HEK293T (cell line): ENCODE measurements at regions not wholly inside any gene's neighbourhood (a gene's known extent, or its start where the extent isn't known, plus 50 kb on each side); places are given as distances from the start of the nearest gene placed in this dataset.

Experiments used
- ARNT ChIP-seq: fragments of 450-650 bp; IDR thresholded peaks from 2 replicates; pipeline ENCODE4 v1.6.1; 2017; ENCODE audit warnings: mild to moderate bottlenecking
- FOXA1 ChIP-seq: fragments of 450-650 bp; IDR thresholded peaks from 2 replicates; pipeline ENCODE4 v1.6.1; 2016; ENCODE audit warnings: mild to moderate bottlenecking
- FOXK2 ChIP-seq: fragments of 450-650 bp; IDR thresholded peaks from 2 replicates; pipeline ENCODE4 v1.6.1; 2016; ENCODE audit warnings: mild to moderate bottlenecking
- FOXM1 ChIP-seq: fragments of 450-650 bp; IDR thresholded peaks from 2 replicates; pipeline ENCODE4 v1.6.1; 2017; ENCODE audit warnings: mild to moderate bottlenecking, borderline replicate concordance
- HDGF ChIP-seq: fragments of 450-650 bp; IDR thresholded peaks from 2 replicates; pipeline ENCODE4 v1.6.1; 2017; ENCODE audit warnings: antibody characterized with exemption, borderline replicate concordance
- ZNF384 ChIP-seq: fragments of 450-650 bp; IDR thresholded peaks from 2 replicates; pipeline ENCODE4 v1.6.1; 2016

GRCh38 chr10:33419311-33419710 lies 84.8 kb upstream of the NRP1 start:
- no peak for TF ChIP-seq FOXM1
- TF ChIP-seq FOXA1: no peak
- no peak for TF ChIP-seq ZNF384
- no peak for TF ChIP-seq FOXK2
- TF ChIP-seq ARNT: no peak
- no peak for TF ChIP-seq HDGF
